Astrocyte (in vitro differentiated cells and primary cell): ENCODE measurements at regions not wholly inside any gene's neighbourhood (a gene's known extent, or its start where the extent isn't known, plus 50 kb on each side); places are given as distances from the start of the nearest gene placed in this dataset.

Experiments
- DNase-seq: peaks from one replicate; pipeline ENCODE4 v3.0.0-alpha.2; 2010; ENCODE audit warnings: low read depth
- FAIRE-seq: peaks from 2 replicates; lab custom pipeline; 2011; peaks lifted over from hg19 to GRCh38; lab: Jason Lieb, UNC
- H2AFZ ChIP-seq: 2 replicates; pipeline ENCODE4 v1.6.0; 2012; ENCODE audit warnings: low read depth, low read length, inconsistent platforms
- H3K27ac ChIP-seq: 2 replicates; pipeline ENCODE4 v1.5.1; 2011; ENCODE audit warnings: low read depth, low read length, inconsistent platforms
- H3K27me3 ChIP-seq: 2 replicates; pipeline ENCODE4 v1.6.0; 2011; ENCODE audit warnings: low read length, inconsistent platforms; ENCODE audit not compliant: insufficient read depth
- H3K36me3 ChIP-seq: 2 replicates; pipeline ENCODE4 v1.5.1; 2011; ENCODE audit warnings: low read length, inconsistent platforms; ENCODE audit not compliant: insufficient read depth
- H3K4me1 ChIP-seq: 2 replicates; pipeline ENCODE4 v1.5.1; 2011; ENCODE audit warnings: low read length, inconsistent platforms; ENCODE audit not compliant: insufficient read depth
- H3K4me2 ChIP-seq: 2 replicates; pipeline ENCODE4 v1.6.0; 2012; ENCODE audit warnings: low read length, inconsistent platforms
- H3K4me3 ChIP-seq: 2 replicates; pipeline ENCODE4 v1.5.1; 2011; ENCODE audit warnings: low read depth, mild to moderate bottlenecking, low read length, inconsistent platforms; ENCODE audit not compliant: insufficient read depth
- H3K79me2 ChIP-seq: 2 replicates; pipeline ENCODE4 v1.6.0; 2012; ENCODE audit warnings: mild to moderate bottlenecking, low read length, inconsistent platforms; ENCODE audit not compliant: insufficient read depth
- H3K9ac ChIP-seq: 2 replicates; pipeline ENCODE4 v1.6.0; 2012; ENCODE audit warnings: mild to moderate bottlenecking, low read length, inconsistent platforms
- H3K9me3 ChIP-seq: 2 replicates; pipeline ENCODE4 v1.5.1; 2012; ENCODE audit warnings: low read depth, mild to moderate bottlenecking, low read length, inconsistent platforms; ENCODE audit not compliant: insufficient read depth
- H4K20me1 ChIP-seq: 2 replicates; pipeline ENCODE4 v1.6.0; 2012; ENCODE audit warnings: low read length, inconsistent platforms; ENCODE audit not compliant: insufficient read depth
- H3K27ac Mint-ChIP-seq: one replicate; pipeline ENCODE4 v1.8.0; 2021; ENCODE audit warnings: mild to moderate bottlenecking, mixed read lengths; ENCODE audit not compliant: unreplicated experiment
- H3K27me3 Mint-ChIP-seq: one replicate; pipeline ENCODE4 v1.8.0; 2021; ENCODE audit warnings: low read depth, mixed read lengths; ENCODE audit not compliant: unreplicated experiment
- H3K36me3 Mint-ChIP-seq: one replicate; pipeline ENCODE4 v1.8.0; 2021; ENCODE audit warnings: low read depth, mixed read lengths; ENCODE audit not compliant: unreplicated experiment
- H3K4me1 Mint-ChIP-seq: one replicate; pipeline ENCODE4 v1.8.0; 2021; ENCODE audit warnings: low read depth, mixed read lengths; ENCODE audit not compliant: unreplicated experiment
- H3K4me3 Mint-ChIP-seq: one replicate; pipeline ENCODE4 v1.8.0; 2021; ENCODE audit warnings: mild to moderate bottlenecking, moderate library complexity, mixed read lengths; ENCODE audit not compliant: unreplicated experiment
- H3K9me3 Mint-ChIP-seq: one replicate; pipeline ENCODE4 v1.8.0; 2021; ENCODE audit warnings: mild to moderate bottlenecking, mixed read lengths; ENCODE audit not compliant: unreplicated experiment
- CTCF ChIP-seq: IDR thresholded peaks from 2 replicates; pipeline ENCODE4 v1.5.1; 2011; ENCODE audit warnings: low read depth, mild to moderate bottlenecking, inconsistent platforms, low read length, moderate library complexity; ENCODE audit not compliant: insufficient read depth
- EZH2 ChIP-seq: IDR thresholded peaks from 2 replicates; pipeline ENCODE4 v1.6.1; 2012; ENCODE audit warnings: mild to moderate bottlenecking, low read length, inconsistent platforms; ENCODE audit not compliant: insufficient read depth

- peaks cover 6% of the 10 kb centered on the region for H3K9me3 Mint-ChIP-seq
- H3K4me1 Mint-ChIP-seq, result peaks cover 5% of the 10 kb centered on the region
- Histone ChIP-seq H3K36me3 (no peaks in the 10 kb centered on the region), H3K79me2 (no peaks in the 10 kb centered on the region), H3K4me3 (no peak overlapping the region), H3K4me2 (no peak overlapping the region), H3K27me3 (peaks cover 3% of the 10 kb centered on the region), H3K4me1 (no peaks in the 10 kb centered on the region), H2AFZ (no peak overlapping the region), H3K9me3 (no peaks in the 10 kb centered on the region), H3K27ac (no peak overlapping the region), H3K9ac (no peak overlapping the region), H4K20me1 (no peaks in the 10 kb centered on the region)
- no peak overlapping the region for H3K4me3 Mint-ChIP-seq
- FAIRE-seq (no peak), DNase-seq (no peak)
- TF ChIP-seq EZH2 (no peak), CTCF (no peak)
- no peaks in the 10 kb centered on the region for H3K36me3 Mint-ChIP-seq
- H3K27ac Mint-ChIP-seq, result no peak overlapping the region
- peaks cover 66% of the 10 kb centered on the region for H3K27me3 Mint-ChIP-seq
Measured at GRCh38 chr4:3648731-3649130, 116.5 kb upstream of the LRPAP1 start.

GRCh38 chr4:3648195-3648594 is 116.0 kb upstream of the LRPAP1 start:
- peaks cover 5% of the 10 kb centered on the region for H3K4me1 Mint-ChIP-seq
- no peak overlapping the region for H3K27ac Mint-ChIP-seq
- no peaks in the 10 kb centered on the region for H4K20me1 ChIP-seq
- FAIRE-seq (no peak), DNase-seq (no peak)
- no peaks in the 10 kb centered on the region for H3K36me3 Mint-ChIP-seq
- no peak overlapping the region for H3K9ac ChIP-seq
- no peak overlapping the region for H3K27ac ChIP-seq
- no peaks in the 10 kb centered on the region for H3K4me1 ChIP-seq
- H3K27me3 Mint-ChIP-seq, result peaks cover 61% of the 10 kb centered on the region
- H3K9me3 ChIP-seq, result no peaks in the 10 kb centered on the region
- no peak overlapping the region for H3K4me3 Mint-ChIP-seq
- no peak overlapping the region for H3K4me2 ChIP-seq
- no peaks in the 10 kb centered on the region for H3K36me3 ChIP-seq
- no peak overlapping the region for H3K4me3 ChIP-seq
- peaks cover 3% of the 10 kb centered on the region for H3K27me3 ChIP-seq
- peaks cover 6% of the 10 kb centered on the region for H3K9me3 Mint-ChIP-seq
- TF ChIP-seq EZH2, result no peak
- TF ChIP-seq CTCF, result no peak
- H3K79me2 ChIP-seq, result no peaks in the 10 kb centered on the region
- no peak overlapping the region for H2AFZ ChIP-seq

GRCh38 chr4:3647421-3647820 is 115.2 kb upstream of the LRPAP1 start:
- peaks cover 55% of the 10 kb centered on the region for H3K27me3 Mint-ChIP-seq

More at GRCh38 chr4:3647421-3647820, 115.2 kb upstream of the LRPAP1 start:
- peaks cover 3% of the 10 kb centered on the region for H3K27me3 ChIP-seq
- no peak overlapping the region for H3K4me3 Mint-ChIP-seq
- H3K79me2 ChIP-seq, result no peaks in the 10 kb centered on the region
- DNase-seq, result no peak
- no peak overlapping the region for H3K4me2 ChIP-seq
- no peaks in the 10 kb centered on the region for H3K9me3 ChIP-seq
- H3K9ac ChIP-seq, result no peak overlapping the region
- no peaks in the 10 kb centered on the region for H3K4me1 ChIP-seq
- H4K20me1 ChIP-seq, result no peaks in the 10 kb centered on the region
- TF ChIP-seq EZH2 (no peak), CTCF (no peak)
- peaks cover 6% of the 10 kb centered on the region for H3K9me3 Mint-ChIP-seq
- no peak overlapping the region for H3K27ac Mint-ChIP-seq
- no peak overlapping the region for H2AFZ ChIP-seq
- H3K4me1 Mint-ChIP-seq, result peaks cover 5% of the 10 kb centered on the region
- H3K36me3 Mint-ChIP-seq, result no peaks in the 10 kb centered on the region
- no peak overlapping the region for H3K27ac ChIP-seq
- no peak for FAIRE-seq
- H3K36me3 ChIP-seq, result no peaks in the 10 kb centered on the region
- H3K4me3 ChIP-seq, result no peak overlapping the region
